GM21723 (cell line): ENCODE measurements at regions not wholly inside any gene's neighbourhood (a gene's known extent, or its start where the extent isn't known, plus 50 kb on each side); places are given as distances from the start of the nearest gene placed in this dataset.

Source experiments
- ATAC-seq: cut with Tn5 transposase; IDR thresholded peaks from one replicate; pipeline ENCODE4 v1.9.1; 2021; ENCODE audit warnings: mild to moderate bottlenecking, moderate library complexity; ENCODE audit not compliant: unreplicated experiment

DNA sequence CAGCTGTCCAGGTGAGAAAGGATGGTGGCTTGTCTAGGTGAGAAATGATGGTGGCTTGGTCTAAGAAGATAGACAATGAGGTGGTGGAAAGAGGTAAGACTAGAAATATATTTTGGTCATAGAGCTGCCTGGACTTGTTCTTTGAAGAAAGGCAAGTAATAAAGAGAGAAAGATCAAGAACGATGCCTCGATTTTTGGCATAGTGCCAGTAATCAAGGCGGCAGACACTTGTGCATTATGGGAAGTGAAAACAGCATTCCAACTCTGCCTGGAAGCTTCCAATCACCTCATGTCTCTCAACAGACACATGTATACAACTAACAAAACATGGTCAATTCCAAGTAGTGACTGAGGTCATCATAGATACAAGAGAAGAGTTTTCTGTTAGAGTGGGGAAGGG, 423.8 kb upstream of the NRP1 start:
- no peak for ATAC-seq

DNA sequence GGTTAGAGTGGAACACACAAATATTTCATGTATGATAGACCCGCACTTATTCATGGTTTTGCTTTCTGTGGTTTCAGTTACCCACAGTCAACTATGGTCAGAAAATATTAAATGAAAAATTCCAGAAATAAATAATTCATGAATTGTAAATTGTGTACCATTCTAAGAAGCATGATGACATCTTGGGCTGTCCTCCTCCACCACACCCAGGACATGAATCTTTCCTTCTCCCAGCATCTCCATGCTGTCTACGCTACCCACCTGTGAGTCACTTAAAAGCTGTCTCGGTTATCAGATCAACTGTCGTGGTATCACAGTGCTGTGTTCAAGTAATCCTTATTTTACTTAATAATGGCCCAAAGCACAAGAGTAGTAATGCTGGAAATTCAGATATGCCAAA, 419.6 kb upstream of the NRP1 start:
- ATAC-seq: no peak

GRCh38 chr10:33753389-33753788, 418.9 kb upstream of the NRP1 start:
- no peak for ATAC-seq

DNA sequence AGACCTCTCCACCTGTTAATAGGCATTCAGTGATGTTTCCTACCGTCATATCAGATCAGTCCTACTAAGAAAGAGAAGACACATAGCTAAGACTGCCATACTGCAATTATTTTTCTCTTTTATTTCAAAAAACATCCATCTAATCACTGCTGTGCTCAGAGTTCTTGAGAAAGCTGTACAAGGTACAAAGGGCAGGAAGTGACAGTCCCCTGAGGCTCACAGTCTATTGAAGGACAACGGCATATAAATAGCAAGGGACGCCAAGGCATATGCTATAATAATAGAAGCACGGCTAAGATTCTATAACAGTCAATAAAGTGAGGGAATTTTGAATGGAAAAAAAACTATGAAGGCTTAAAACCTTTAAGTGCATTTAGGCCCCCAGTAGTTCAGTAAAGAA, 415.3 kb upstream of the NRP1 start:
- ATAC-seq: no peak

DNA sequence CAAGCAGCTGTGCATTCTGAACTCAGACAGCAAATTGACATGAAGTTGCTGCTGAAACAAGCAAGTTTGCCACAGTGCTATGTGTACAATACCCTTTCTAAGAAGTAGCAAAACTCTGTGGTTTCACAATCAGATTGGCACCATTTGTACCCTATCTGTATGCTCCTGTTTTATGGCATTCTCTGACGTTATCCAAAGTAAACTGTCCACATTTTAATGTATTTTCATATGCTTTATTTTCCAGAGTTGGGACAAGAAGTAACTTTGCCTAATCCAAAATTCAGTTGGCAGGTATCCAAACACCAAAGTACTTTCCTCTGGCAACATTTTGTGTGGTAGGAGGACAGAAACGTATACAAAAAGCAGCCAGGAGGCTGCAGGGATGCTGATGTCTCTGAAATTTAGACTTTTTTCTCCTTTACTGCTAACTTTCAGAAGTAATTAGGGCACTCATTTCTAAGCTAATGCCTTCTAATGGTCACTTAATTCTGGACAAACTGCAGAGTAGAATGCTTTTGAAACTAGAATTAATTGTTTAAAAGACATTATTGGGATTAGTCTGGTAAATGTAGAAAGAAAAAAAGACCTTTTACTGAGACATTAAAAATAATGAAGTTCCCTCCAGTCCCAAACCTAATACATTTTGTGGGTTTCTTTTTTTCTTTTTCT, 414.7 kb upstream of the NRP1 start:
- ATAC-seq: no peak

DNA sequence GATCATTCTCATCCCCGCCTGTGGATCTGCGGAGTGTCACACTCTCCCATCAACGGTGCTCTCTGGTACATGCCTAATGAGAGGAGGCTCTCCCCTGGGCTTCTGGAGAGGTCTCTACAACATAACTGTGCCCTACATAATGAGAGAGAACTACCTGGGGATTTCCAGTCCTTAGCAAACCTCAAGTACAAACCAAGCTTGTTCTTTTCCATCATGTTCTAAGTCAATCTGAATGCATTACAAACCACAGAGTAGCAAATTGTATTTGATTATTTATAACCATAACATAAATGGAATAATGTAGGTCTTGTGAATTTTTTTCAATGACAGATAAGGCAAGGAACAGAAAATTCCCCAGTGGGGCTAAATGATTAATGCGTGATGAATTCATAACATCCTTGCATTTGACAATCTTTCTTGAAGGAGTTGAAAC, 412.4 kb upstream of the NRP1 start:
- ATAC-seq: no peak

DNA sequence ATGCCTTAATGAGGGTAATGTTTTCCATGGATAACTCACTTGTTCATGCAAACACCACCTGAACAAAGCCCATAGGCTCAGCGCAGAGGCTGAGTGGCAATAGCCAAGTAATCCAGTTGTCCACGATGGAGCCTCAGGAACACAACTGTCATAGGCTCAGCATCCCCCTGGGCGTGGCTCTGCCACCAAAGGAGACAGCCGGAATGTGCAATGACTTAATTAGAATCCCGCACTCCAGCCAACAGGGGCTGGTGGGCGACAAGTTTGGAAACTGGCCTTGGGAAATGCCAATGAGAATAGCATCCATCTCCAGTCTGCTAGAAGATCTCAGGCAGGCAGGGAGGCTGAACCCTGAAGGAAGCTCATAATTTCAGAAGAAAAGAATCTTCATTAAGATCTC, 411.7 kb upstream of the NRP1 start:
- no peak for ATAC-seq

DNA sequence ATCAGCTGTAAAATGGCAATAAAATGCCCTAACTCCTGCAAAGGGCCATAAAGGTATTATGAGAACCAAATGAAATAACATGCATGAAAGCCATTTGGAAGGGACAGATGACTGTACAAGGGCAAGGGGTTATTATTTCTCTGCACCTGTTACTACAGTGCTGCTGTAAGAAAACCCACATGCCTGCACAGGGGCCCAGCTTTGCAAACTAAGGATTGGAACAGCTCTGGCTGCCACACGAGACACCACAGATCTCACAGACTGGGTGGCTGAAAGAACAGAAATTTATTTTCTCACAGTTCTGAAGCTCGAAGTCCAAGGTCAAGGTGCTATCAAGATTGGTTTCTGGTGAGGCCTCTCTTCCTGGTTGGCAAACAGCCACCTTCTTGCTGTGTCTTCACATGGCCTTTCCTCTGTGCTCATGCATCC, 409.0 kb upstream of the NRP1 start:
- ATAC-seq: no peak

GRCh38 chr10:33739031-33739430, 404.6 kb upstream of the NRP1 start:
- ATAC-seq: no peak

DNA sequence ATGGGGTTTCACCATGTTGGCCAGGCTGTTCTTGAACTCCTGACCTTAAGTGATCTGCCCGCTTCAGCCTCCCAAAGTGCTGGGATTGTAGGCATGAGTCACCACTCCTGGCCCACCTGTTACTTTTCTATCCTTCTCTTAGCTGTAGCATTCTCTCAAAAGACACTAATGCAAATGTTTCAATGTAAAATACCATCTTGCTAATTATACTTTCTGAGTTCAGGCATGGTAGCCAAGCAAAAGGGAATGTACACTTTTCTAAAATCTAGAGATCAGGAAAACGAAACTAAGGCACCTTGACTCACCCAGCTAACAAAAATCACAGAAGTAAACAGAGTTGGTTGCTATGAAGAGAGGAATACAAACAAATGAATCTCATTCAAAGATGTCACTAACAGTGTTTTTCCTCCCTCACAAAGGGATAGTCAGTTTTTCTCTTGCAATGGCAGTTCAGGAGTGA, 401.0 kb upstream of the NRP1 start:
- no peak for ATAC-seq

DNA sequence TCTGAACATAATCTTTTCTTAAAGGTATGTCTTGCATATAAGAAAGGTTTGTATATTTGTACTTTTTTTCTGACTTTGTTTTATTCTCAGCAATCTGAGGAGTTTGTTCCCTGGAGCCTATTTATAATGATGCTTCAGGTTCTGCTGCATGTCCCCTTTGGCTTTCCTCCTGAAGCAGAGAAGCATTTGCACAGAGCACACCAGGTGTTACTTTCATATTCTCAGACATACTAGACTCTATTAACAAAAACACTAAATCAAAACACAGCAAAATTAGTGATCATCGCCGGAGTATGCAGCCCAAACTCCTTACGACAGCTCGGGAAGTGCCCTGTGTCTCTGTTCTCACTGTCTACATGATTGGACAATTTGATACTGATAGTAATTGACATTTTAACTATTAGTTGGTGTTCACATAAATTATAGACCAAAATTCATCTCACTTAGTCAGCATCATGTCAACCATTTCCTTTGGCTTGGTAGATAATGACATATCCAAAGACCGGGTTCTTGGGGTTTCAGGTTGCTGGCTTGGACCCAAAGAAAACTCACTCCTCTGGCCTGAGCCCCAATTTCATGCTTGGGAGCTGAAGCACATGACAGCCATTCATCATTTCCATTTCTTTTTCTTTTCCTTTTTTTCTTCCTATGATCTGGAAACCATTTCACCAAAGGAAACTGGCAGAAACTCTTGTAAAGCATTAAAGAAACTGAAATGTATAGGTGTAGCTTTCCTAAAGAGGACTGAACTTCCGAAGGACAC, 400.1 kb upstream of the NRP1 start:
- no peak for ATAC-seq

GRCh38 chr10:33733058-33733457, 398.6 kb upstream of the NRP1 start:
- no peak for ATAC-seq

GRCh38 chr10:33732161-33732680, 397.8 kb upstream of the NRP1 start:
- no peak for ATAC-seq

GRCh38 chr10:33731322-33731721, 396.9 kb upstream of the NRP1 start:
- ATAC-seq: no peak

DNA sequence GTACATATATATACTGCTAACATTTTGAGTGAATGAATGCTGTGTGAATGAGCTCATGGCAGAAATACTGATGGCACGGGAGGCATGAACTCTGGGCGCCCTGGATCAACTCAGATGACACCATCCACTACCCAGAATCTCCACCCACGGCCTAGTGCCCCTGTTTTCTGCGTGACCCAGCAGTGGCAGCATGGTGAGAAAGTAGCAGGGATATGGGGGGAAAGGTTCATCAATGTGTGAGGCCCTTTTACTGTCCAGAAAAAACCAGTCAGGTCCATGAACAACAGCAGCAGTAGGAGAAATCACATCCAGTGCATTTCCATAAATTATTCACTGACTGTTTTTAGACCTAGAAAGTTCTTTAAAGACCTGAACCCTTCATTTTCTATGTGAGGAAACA, 391.0 kb upstream of the NRP1 start:
- no peak for ATAC-seq

DNA sequence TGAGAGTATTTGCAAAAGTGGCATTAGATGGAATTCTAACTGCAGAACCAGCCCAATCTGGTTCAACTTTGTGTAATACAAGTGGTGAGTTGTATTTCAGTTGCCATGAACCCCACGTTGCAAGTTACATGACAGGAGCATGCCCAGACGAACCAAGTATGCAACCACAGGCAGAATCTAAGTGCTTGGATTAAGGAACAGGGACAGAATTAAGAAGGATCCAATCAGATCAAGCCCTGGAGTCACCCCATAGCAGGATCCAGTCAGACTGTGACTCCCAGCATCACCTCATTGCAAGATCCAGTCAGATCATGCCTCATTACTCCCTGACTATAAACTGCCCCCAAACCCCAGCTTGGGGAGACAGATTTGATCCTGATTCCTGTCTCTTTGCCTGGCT, 388.7 kb upstream of the NRP1 start:
- ATAC-seq: no peak

- no peak for ATAC-seq
Observed at GRCh38 chr10:33722067-33722466, 387.6 kb upstream of the NRP1 start.

DNA sequence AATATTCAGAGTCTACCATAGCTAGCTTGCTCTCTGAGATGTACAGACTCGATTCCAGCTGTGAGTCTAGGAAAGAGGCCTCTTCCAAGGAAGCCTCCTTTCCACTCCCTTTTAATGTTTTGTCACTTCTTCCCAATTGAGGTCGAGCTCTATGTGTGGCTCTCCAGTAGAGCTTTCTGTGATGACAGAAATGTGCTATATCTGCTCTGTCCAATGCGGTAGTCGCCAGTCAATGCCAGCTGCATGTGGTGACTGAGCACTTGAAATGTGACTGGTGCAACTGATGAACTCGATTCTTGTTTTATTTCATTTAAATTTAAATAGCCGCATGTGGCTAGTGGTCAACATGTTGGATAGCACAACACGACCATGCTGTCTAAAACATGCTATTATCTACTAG, 387.0 kb upstream of the NRP1 start:
- ATAC-seq: no peak

GRCh38 chr10:33720161-33720560, 385.7 kb upstream of the NRP1 start:
- ATAC-seq: no peak

DNA sequence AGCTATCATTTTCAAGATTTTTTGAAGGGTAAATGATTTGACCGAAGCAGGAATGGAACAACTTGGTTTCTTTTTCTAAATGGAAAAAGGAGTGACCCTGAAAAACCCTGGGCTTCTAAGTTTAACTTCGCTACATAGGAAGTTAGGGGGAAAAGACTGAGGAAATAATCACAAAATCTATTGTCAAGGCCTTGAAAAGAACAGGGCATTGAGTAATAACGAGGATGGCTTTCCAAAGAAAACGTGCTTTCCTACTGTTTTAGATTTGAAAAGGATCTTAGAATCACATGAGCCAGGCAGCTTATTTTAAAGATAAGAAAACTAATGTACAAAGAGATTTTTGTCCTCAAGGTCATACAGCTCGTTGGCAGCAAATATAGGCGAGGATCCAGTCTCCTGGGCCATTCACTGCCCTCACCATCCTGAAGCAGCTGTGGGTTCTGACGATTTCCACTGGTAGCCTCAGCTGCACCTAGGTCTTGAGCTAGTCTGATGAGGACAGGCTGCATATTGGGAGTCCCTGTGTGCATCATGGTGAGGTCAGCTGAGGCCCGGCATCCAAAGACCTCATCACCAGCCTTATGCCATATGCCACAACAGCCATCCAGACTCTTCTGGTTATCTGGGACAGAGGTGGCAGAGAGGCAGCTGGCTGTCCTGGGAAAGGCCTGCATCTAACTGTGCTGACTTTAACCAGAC, 384.7 kb upstream of the NRP1 start:
- ATAC-seq: no peak

DNA sequence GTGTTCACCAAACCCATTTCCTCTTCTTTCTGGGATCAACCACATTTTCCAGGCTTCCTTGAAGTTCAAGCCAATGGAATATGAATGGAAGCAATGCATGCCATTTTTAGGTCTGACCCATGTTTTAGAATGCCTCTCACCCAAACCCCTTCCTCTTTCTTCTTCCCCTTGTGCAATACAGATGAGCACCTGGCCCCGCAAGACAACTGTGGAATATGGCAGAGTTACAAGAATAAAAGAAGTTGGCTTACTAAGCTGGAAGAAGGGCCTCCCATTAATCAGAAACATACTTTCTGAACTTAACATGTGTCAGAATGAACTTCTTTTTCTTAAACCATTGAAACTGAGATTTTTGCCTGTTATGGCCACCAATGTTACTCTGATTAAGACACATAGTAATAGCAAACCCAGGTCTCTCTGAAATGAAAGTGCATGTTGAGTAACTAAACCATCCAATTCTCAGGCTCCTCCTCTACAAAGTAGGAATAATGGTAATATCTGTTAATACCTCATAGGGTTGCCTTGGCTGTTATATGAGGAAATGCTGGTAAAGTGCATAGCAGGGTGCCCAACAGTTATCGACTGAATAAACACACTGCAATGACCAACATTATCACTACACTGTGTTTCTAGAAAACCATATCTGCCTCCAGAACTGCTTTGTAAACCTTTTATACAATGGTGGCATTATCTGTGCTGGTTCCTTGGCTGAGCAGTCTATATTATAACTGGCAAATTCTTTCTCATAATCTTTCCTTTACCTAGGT, 382.2 kb upstream of the NRP1 start:
- ATAC-seq: no peak
